BE2C (cell line): ENCODE measurements at regions not wholly inside any gene's neighbourhood (a gene's known extent, or its start where the extent isn't known, plus 50 kb on each side); places are given as distances from the start of the nearest gene placed in this dataset.

ENCODE experiments used
- DNase-seq: peaks from one replicate; pipeline ENCODE4 v3.0.0-alpha.2; 2020
- H3K27me3 ChIP-seq: fragments of 250-450 bp; sonication (Bioruptor Pico); 2 replicates; pipeline ENCODE4 v1.5.1; 2020; ENCODE audit warnings: mild to moderate bottlenecking
- H3K36me3 ChIP-seq: fragments of 250-450 bp; sonication (Bioruptor Pico); 2 replicates; pipeline ENCODE4 v1.5.1; 2020; ENCODE audit warnings: mild to moderate bottlenecking
- H3K4me1 ChIP-seq: fragments of 250-450 bp; sonication (Bioruptor Pico); 2 replicates; pipeline ENCODE4 v1.5.1; 2020
- H3K4me3 ChIP-seq: 2 replicates; pipeline ENCODE4 v1.5.1; 2011; ENCODE audit warnings: low read depth, low read length
- H3K9me3 ChIP-seq: fragments of 250-450 bp; sonication (Bioruptor Pico); 2 replicates; pipeline ENCODE4 v1.5.1; 2020
- TF ChIP-seq, protein P1 (sequence below): IDR thresholded peaks from 2 replicates; pipeline ENCODE4 v1.5.1; 2012; ENCODE audit warnings: mild to moderate bottlenecking, low read depth, low read length

DNA sequence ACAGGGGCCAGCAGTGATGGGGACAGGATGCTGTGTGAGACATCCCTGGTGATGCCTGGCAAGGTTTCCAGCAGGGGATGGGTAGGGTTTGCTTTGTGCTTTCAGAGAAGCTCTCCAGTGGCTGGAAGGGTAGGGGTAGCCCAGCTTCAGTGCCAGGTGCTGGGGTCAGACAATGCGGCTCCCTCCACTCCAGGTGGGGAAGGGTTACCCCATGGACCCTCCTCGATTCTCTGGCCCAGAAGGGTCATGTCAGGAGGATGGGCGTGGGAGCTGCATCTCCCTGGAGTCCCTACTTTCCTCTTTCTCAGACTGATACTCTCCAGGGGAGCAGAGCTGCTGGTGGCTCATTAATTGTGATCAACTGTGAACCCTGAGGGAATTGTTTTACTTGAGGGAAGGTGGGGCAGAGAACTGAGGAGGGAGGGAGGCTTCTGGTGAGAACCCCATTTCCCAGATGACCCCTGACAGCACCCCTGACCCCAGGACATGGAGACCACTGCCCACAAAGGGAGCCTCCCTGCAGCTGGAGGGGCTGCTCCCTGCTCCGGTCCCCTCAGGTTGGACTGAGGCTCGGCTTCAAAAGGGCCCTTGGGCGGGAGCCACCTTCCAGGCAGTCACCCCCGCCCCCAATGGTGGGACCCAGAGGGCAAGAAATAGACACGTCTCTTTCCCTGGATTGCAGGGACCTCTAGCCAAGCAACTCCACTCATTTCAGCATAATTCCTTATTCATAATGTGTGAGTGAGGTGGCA, 100.9 kb upstream of the BHLHE23 start:
- H3K4me3 ChIP-seq: no peak overlapping the region
- H3K9me3 ChIP-seq: peaks cover 7% of the 10 kb centered on the region; the same call in 1 of the 2 replicates
- H3K27me3 ChIP-seq: peaks cover 4% of the 10 kb centered on the region
- H3K36me3 ChIP-seq: no peaks in the 10 kb centered on the region
- no peak for DNase-seq
- TF ChIP-seq, protein P1, sequence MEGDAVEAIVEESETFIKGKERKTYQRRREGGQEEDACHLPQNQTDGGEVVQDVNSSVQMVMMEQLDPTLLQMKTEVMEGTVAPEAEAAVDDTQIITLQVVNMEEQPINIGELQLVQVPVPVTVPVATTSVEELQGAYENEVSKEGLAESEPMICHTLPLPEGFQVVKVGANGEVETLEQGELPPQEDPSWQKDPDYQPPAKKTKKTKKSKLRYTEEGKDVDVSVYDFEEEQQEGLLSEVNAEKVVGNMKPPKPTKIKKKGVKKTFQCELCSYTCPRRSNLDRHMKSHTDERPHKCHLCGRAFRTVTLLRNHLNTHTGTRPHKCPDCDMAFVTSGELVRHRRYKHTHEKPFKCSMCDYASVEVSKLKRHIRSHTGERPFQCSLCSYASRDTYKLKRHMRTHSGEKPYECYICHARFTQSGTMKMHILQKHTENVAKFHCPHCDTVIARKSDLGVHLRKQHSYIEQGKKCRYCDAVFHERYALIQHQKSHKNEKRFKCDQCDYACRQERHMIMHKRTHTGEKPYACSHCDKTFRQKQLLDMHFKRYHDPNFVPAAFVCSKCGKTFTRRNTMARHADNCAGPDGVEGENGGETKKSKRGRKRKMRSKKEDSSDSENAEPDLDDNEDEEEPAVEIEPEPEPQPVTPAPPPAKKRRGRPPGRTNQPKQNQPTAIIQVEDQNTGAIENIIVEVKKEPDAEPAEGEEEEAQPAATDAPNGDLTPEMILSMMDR: no peak
- no peaks in the 10 kb centered on the region for H3K4me1 ChIP-seq

DNA sequence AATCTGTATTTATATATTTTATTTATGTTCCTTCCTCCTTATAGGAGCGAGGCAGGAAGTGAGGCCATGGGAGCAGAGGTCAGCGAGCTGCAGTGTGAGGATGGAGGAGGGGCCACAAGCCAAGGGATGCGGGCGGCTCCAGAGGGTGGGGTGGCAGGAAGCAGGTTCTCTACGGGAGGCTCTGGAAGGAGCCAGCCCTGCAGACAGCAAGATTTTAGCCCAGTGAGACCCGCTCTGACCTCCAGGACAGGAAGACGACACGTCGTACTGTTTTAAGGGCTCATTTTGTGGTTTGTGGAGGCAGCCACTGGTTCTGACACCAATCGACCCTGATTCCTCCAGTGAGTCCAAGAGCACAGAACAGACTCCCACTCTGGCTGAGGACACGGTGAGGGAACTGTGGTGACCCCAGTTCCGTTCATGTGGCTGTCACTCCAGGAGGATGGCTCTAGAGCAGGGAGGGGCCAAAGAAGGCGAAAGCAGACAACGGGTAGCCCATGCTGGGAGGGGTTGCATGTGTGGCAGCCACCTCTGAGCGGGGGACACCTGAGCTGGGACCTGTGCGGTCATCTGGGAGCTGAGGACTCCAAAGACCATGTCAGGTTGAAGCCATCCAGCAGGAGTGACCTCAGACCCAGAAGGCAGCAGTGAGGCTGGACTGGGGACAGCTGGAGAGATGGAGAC, 100.1 kb upstream of the BHLHE23 start:
- H3K36me3 ChIP-seq: no peaks in the 10 kb centered on the region
- H3K27me3 ChIP-seq: peaks cover 12% of the 10 kb centered on the region
- H3K4me1 ChIP-seq: no peaks in the 10 kb centered on the region
- H3K9me3 ChIP-seq: 0 out of 2 replicates have a peak, but pooled peaks cover 3% of the 10 kb centered on the region
- no peak overlapping the region for H3K4me3 ChIP-seq
- TF ChIP-seq, protein P1: no peak
- DNase-seq: no peak

DNA sequence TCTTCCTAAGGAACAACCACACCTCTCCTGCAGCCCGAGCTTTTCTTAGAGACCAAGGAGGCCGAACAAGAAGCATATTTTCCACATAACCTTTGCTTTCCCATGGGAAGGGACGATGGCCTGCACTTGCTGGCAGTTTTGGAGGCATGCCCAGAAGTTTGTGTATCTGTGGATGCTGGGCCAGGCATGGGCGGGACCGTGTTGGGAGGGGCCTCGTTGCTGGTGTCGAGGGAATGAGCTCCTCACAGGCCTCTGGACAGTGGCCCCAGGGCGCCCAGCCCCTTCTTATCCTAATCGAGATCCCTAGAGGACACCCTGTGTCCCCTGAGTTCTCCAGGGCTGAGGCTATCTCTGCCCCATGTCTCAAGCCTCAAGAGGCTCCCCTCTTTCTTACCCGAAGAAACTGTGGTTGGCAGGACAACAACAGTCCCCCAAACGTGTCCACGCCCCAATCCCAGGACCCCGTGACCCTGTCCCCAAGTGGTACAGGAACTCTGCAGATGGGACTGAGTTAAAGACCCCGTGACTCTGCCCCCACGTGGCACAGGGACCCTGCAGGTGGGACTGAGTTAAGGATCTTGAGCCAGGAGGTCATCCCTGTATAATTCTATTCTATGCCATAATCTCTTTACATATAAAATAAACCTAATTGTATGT, 99.5 kb upstream of the BHLHE23 start:
- peak; percentile 71 for DNase-seq
- no peaks in the 10 kb centered on the region for H3K36me3 ChIP-seq
- peaks cover 16% of the 10 kb centered on the region for H3K27me3 ChIP-seq
- H3K9me3 ChIP-seq: 0 out of 2 replicates have a peak, but pooled peaks cover 3% of the 10 kb centered on the region
- no peak overlapping the region for H3K4me3 ChIP-seq
- no peaks in the 10 kb centered on the region for H3K4me1 ChIP-seq
- TF ChIP-seq, protein P1: no peak

DNA sequence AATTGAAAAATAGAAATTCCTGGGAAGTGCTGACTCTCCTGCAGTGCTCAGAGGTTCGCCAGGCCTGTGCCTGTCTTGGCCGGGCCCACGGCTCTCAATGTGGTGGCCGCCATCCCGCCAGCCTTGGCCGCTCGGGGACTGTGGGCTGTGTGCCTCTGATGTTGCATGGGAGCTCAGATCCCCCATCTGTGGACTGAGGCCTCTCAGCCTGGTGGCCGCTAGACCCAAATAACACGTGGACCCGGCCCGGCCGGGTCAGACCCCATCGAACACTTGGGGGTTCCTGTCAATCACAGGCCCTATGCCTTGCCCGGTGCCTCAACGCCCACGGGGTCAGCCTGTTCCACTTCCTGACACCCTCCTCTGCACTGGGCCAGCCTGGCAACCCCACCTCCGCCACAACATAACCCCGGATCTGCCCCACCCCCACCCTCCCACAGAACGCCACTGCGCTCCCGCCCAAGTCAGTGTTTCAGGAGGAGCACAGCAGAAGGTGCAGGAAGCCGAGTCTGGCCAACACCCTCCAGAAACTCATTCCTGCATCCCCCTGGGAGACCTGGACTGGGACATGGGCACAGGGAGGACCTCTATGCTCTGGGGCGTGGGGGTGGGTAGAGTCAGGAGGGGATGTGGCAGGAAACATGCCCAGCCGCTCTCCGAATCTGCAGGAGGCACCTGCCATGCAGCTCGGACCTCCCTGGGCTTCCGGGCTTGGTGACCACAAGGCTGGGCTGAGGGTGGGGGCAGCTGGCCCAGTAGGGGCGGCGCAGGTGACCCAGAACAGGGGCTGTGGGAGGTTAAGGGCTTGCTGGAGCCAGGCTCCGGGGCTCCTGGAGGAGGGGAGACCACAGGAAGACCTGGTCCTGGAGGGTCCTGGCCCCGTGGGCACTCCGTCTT, 98.7 kb upstream of the BHLHE23 start:
- no peak overlapping the region for H3K4me3 ChIP-seq
- no peak for DNase-seq
- 0 out of 2 replicates have a peak, but pooled peaks cover 3% of the 10 kb centered on the region for H3K9me3 ChIP-seq
- TF ChIP-seq, protein P1: no peak
- peaks cover 24% of the 10 kb centered on the region for H3K27me3 ChIP-seq
- no peaks in the 10 kb centered on the region for H3K36me3 ChIP-seq
- no peaks in the 10 kb centered on the region for H3K4me1 ChIP-seq

DNA sequence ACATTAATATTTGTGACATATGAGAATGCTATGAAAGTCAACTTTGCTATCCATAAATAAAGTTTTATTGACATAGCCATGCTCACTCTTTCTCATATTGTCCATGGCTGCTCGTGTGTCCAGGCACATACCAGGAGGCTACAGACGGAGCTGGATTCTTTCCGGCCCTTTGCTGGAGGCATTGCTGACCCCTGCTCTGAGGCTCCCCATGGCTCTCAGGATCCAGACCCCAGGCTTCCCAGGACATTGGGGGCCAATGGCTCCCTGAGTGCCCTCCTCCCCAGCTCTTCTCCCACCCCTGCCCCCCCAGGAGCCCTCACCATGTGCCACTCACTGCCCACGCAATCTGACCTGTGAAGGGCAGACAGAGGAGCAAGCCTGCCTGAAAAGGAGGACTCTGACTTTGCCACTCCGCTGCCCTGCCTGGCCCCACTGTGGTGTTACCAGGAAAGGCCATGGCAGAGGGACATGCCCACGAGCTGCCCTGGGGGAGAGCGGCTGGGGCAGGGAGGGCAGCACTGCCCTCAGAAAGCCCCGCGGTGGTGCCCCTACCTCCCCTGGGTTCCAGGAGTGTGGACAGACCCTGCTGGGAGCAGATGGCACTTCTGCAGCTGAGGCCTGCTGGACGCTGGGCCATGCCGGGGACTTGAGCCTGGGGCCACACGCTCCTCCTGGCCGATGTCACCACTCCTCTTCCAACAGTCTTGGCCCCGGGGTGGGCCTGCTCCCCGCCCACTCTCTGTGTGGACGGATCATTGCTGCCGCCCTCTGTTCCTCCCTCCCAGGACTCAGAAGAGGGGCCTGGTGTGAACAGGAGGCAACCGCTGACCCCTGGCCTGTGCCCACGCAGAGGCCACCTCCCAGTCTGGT, 97.8 kb upstream of the BHLHE23 start:
- Histone ChIP-seq H3K27me3 (peaks cover 30% of the 10 kb centered on the region), H3K4me1 (no peaks in the 10 kb centered on the region), H3K4me3 (no peak overlapping the region), H3K9me3 (0 out of 2 replicates have a peak, but pooled peaks cover 3% of the 10 kb centered on the region), H3K36me3 (no peaks in the 10 kb centered on the region)
- TF ChIP-seq, protein P1: no peak
- no peak for DNase-seq
